ENCODE measurements at regions not wholly inside any gene's neighbourhood (a gene's known extent, or its start where the extent isn't known, plus 50 kb on each side); places are given as distances from the start of the nearest gene placed in this dataset.
"Not testable (repeated sequence)": the region's sequence is repeated elsewhere in the genome, so short reads cannot be mapped to it uniquely, and the experiment has no call there.

DNA sequence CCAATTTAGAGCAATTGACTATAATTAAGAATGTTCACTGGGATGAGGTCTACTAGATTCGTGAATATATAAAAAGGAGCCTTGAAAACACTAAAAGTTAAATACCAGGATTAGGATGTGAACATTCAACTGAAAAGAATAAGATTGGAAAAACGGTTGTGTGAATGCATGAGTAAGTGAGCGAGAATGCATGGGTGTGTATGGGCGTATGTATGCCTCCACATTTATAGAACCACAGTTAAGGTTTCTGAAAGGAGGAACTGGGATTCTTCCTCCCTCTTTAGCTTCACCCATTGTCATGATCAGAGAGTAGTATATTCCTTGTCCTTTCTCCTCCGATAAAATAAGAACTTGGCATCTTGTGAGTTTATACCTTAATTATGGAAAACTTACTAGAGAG lies 151.1 kb upstream of the UBE2E3 start:
- no peak for DNase-seq

DNA sequence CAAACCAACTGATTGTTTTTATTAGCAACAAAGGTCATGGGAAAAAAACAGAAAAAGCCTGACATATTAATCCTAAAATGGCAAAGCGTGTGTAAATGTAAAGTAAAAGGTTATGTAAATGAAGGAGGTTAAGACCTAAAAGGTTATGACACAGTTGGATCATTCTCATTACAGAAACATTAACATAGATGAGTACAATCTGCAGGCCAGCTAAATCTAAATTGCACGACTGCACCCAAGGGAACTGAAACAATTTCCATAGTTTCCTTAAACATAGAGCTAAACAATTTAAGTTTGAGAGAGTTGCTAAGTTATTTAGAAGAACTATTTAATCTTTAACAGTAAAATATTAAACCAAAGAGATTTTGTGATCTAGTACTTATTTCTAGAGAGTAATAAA lies 151.6 kb upstream of the UBE2E3 start:
- DNase-seq: no peak

DNA sequence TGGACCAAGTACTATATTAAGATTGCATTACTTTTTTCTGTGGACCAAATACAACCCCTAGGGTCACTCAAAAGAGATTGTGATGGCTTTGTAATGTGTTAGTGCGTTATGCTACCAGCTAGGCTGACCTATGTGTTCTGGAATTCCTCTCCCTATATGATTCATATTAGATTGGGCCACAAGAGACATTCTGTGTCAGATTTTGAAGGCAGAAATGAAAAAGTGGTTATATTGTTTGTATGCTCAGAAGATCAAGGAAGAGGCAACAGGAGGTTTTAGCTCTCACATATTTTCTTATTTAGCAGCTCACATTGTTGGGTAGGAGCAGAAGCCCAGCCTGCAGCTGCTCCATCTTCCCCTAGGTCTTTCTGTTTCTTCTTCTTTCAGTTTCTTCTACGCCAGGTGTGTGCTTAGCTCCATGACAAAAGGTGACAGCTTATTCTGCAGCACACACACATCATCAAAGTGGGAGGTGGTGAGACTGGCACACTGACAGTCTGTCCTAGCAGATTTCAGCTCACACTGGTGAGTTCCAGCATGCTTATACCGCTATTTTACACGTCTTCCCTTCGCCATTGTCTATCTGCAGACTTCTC lies 156.8 kb upstream of the UBE2E3 start:
- no peak for DNase-seq

DNA sequence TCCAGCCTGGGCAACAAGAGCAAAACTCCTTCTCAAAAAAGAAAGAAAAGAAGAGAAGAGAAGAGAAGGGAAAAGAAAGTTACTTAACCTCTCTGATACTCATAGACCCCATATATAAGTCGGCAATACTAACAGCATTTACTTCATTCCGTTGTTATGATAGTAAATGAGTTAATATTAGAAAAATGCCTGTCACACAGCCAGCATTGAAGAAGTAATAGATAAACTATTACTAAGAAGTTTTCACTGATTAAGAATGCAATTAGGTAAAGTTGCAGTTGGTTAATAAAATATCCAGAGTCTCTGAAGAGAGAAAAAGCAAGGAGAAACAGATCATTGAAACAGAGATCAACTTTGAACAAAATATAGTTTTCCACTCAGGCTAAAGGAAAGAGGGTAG lies 161.3 kb upstream of the UBE2E3 start:
- DNase-seq: no peak

GRCh38 chr2:180818700-180819099 lies 161.7 kb upstream of the UBE2E3 start:
- DNase-seq: not testable (repeated sequence)

- no peak for DNase-seq
These were observed 181.3 kb upstream of the UBE2E3 start for GRCh38 chr2:180799141-180799540.

DNA sequence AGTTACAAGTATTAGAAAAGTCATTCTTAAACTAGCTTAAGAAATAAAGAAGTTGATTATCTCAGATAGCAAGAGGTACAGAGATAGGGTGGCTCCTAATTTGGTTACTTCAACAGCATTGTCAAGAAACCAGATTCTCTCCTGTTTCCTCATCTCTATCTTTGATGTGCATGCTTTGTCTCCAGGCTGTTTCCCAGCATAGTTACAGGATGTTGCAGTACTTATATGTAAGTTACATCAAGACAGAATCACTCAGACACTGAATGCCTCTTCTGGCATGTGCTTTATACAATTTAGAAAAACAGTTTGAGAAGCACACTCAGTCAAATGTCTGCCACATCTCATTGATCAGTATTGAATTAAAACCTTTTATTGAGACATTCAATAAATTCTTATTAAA lies 189.5 kb upstream of the UBE2E3 start:
- DNase-seq: no peak

DNA sequence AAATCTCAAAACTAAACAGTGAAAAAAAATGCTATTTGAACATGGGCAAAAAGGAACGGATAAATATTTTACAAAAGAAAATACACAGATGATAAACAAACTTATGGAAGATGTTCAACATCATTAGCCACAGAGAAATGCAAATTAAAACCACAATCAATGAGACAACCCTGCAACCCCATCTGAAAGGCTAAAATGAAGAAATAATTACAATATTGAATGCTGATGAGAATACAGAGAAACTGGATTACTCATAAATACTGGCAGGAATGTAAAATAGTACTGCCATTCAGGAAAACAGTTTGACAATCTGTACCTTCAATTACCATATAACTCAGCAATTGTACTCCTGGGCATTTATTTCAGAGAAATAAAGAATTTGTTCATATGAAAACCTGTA lies 193.1 kb upstream of the UBE2E3 start:
- no peak for DNase-seq

DNA sequence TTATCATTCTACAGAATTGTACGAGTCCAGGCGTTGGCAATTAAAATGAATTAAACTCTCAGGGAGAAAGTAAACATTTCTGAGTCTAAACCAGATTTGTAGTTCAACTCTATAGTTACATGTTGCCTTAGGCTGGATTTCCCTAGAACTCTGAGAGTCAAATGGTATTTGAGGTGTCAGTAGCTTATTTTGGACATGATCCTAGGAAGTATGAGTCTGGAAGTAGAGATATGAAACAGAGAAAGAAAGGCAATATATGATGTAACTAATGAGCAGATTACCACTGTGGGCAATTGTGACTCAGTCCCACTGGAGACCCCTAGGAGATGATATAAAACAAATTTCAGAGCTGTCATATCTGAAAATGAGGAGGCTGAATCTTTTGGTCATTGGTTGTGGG lies 199.1 kb upstream of the UBE2E3 start:
- no peak for DNase-seq

DNA sequence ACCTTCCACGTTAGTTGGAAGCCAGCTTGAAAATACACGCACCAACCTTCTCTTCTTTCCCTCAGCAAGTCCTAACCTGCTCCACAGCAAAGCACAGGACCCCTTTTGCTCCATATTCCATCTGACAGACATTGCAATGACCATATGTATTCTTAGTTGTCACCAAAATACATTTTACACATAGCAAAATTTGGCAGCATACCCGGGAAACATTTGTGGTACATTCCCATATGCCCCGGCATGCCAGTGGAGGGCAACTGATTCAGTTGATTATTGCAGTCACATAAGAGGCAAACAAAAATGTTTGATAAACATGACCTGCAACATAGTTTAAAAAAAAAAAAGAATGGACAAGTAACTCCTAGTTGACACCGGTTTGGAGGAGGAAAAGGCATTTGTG lies 202.1 kb upstream of the UBE2E3 start:
- no peak for DNase-seq

DNA sequence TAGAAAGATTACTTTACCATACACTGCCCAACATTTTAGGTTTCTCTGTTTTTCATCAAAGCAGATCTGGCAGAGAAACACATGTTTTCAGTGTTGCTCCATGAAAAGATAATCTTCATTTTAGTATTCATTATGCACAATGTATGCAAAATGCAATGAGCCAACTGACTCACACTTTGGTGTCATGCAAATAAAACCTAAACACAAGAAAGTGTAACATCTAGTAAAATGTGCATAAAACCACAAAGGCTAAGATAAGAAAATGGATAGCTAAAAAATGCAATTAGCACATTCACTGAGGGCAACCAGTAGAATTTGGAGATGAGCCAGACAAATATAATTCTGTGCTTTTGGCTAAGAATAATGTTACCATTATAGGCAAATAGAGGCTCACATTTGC lies 203.5 kb upstream of the UBE2E3 start:
- DNase-seq: no peak

DNA sequence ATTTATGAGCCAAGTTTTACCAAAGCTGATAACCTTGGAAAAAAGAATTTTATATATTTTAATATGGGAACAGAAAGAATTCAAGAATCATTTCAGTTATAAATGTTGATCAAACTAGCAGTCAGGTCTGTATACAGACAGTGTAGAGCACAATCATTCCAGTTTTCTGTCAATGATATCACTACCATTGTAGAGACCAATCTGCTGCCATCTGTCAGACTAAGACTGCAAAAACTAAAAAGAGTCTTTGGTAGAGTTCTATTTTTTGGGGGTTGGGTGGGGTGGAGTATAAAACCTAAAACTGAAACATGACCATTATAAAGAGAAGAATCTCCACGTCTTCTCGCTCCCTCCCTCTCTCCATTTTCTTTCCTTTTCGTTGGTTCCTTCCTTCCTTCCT lies 204.7 kb upstream of the UBE2E3 start:
- DNase-seq: no peak

- not testable (repeated sequence) for DNase-seq
These were observed 215.1 kb upstream of the UBE2E3 start for GRCh38 chr2:180765316-180765715.

DNA sequence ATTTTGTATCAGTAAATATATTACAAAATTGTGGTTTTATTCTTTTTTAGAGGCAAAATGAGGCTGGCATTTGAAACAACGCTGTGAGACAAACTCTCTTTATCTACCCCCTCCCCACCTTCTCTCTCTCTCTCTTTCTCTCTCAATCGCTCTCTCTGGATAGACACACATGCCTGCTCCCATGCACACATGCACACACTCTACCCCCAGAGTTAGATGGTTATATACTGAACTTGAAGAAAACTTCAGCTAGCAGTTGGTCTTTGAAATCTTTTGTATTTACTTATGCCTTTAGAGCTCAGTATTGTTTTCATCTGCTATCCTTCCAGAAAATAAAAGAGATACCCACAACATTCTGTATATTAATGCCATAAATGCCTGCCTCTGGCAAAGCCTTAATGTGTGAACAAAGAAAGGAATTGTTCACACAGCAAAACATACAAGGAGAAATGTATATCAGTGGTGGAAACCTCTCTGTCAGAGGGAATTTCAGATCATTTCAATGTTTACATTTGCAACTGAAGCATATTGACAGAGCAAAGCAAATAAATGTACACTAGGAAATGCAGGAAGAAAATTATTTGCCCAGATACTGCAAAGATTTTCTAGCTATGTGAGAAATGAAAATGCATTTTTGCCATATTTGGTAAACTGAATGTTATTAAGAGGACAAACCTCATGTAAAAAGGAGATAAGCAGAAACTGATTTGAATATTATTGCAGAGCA lies 217.0 kb upstream of the UBE2E3 start:
- DNase-seq: no peak

DNA sequence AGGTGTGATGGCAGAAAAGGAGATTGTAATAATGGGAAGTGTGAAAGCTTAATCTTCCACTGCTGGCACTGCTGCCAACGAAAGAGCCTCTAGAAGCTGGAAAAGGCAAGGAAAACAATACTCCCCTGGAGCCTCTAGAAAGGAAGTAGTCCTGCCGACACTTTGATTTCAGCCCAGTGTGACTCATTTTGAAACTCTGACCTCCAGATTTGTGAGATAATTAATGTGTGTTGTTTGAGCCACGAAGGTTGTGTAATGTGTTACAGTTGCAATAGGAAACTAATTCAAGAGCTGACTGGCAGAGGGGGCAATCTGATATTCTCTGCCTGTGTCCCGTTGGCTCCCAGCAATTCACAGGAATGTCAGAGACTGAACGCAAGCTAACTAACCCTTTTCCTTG lies 219.2 kb upstream of the UBE2E3 start:
- DNase-seq: no peak

DNA sequence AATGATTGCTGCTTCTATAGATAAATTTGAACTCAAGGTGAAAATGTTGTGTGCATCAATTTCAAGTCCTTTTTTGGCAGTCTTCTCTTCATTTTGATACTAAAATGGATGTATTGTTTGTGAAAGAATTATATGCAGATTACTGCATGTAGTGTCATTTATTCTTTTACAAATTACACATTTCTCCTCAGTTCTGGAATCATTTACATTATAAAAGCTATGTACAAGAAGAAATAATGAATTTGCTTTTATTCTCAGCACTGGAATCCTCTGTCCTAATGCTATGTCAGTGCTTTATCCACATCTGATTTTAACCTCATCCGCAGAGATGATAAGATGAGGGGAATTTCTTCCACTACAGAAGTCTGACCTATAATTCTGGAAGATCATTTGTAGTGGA lies 220.8 kb upstream of the UBE2E3 start:
- no peak for DNase-seq

DNA sequence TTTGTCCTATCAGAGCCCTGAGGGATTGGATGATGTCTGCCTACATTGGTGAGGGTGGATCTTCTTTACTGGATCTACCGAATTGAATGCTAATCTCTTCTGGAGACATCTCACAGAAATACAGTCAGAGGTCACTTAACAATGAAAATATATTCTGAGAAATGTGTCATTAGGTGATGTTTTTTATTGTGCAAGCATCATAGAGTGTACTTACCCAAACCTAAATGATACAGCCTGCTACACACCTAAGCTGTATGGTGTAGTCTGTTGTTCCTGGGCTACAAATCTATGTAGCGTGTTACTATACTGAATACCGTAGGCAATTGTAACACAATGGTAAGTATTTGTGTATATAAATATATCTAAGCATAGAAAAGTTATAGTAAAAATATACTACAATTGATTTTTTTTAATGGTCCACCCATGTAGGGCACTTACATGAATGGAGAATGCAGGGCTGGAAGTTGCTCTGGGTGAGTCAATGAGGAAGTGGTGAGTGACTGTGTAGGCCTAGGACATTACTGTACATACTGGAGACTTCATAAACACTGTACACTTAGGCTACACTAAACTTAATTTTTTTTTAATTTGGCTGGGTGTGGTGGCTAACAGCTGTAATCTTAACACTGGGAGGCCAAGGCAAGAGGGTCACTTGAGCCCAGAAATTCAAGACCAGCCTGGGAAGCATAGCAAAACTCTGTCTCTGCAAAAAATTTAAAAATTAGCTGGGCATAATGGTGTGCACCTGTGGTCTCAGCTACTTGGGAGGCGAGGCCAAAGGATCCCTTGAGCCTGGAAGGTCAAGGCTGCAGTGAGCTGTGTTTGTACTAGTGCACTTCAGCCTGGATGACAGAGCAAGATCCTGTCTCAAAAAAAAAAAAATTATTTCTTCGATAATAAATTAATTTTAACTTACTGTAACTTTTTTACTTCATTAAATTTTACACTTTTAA lies 226.3 kb upstream of the UBE2E3 start:
- DNase-seq: no peak

- no peak for DNase-seq
These were observed 229.0 kb upstream of the UBE2E3 start for GRCh38 chr2:180751306-180751920.

GRCh38 chr2:180747728-180748127 lies 232.7 kb upstream of the UBE2E3 start:
- no peak for DNase-seq

DNA sequence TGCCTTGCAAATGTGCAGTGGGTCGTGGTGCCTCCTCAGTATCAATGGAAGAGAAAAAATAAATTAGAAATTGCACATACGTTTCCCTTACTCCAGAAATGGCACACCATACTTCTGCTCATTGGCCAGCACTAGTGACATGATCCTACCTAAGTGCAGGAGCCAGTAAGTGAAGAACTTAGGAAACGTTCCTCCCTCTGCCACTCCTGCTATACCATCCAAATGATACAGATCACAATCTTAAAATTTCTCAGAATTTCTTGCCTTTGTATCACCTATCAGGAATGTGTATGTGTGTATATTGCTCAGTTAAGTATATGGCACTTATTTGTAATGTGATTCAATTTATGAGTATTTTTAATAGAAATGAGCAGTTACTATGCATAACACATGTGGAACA lies 237.0 kb upstream of the UBE2E3 start:
- DNase-seq: no peak

GRCh38 chr2:180742801-180743200 lies 237.6 kb upstream of the UBE2E3 start:
- no peak for DNase-seq

GRCh38 chr2:180739070-180739469 lies 241.3 kb upstream of the UBE2E3 start:
- DNase-seq: no peak

GRCh38 chr2:180735799-180736198 lies 244.6 kb upstream of the UBE2E3 start:
- DNase-seq: no peak
